ENCODE measurements at regions not wholly inside any gene's neighbourhood (a gene's known extent, or its start where the extent isn't known, plus 50 kb on each side); places are given as distances from the start of the nearest gene placed in this dataset.

- ChIA-PET POLR2A (interaction anchor here (0.8 kb wide), 1 partner anchor 14 kb away, joined by 3 read pairs; no protein-coding TSS in a partner anchor), CTCF (ENCODE audit: low intra/inter-chr PET ratio) (no interaction called here)
- Histone ChIP-seq H3K27ac (ENCODE audit: extremely low read depth, low read depth, low read length) (no peak overlapping the region), H3K4me1 (replicated peaks in 1 of 2; ENCODE audit: control insufficient read depth in 2 of 2, insufficient read depth in 2 of 2, low read length in 2 of 2) (no peaks in the 10 kb centered on the region), H4K20me1 (replicated peaks; ENCODE audit: control insufficient read depth, insufficient read depth, low read length) (no peaks in the 10 kb centered on the region), H3K9me1 (ENCODE audit: control insufficient read depth, insufficient read depth, low read length) (no peaks in the 10 kb centered on the region), H2AFZ (ENCODE audit: low read depth, low read length) (no peak overlapping the region), H3K4me2 (ENCODE audit: insufficient read depth, low read length) (no peak overlapping the region), H3K27me3 (ENCODE audit: control insufficient read depth in 2 of 2, insufficient read depth in 2 of 2, low read length in 2 of 2) (no peaks in the 10 kb centered on the region; a peak in 1 of 5 replicates), H3K9me3 (replicated peaks; ENCODE audit: control insufficient read depth, insufficient read depth, low read depth, low read length) (no peaks in the 10 kb centered on the region), H3K9ac (ENCODE audit: insufficient read depth in 1 of 2, low read depth in 2 of 2, low read length in 2 of 2) (no peak overlapping the region), H3K79me2 (ENCODE audit: control insufficient read depth, insufficient read depth, low read length) (no peaks in the 10 kb centered on the region), H3K4me3 (no peak overlapping the region), H3K36me3 (ENCODE audit: control insufficient read depth, insufficient read depth, low read length) (no peaks in the 10 kb centered on the region)
- in situ Hi-C loops (cut with MboI) (no loop called here), intact Hi-C loops (cut with micrococcal nuclease) (no loop called here)
- no peak for DNase-seq (ENCODE audit: extremely low read depth in 1 of 4, low spot score in 3 of 4)
- WGBS (ENCODE audit: insufficient coverage, low coverage, missing lambda C conversion rate): 0% methylated on average over 5 of the region's 5 CpGs
- no peak for FAIRE-seq
- ATAC-seq: no peak
- BruUV-seq (replicated peaks): no TSS peak
- TF ChIP-seq MLX (CRISPR knock-in tag; conservative IDR thresholded peaks at IDR 0.05) (no peak), HOMEZ (CRISPR knock-in tag; IDR thresholded peaks at IDR 0.05) (no peak), ZBTB40 (IDR thresholded peaks at IDR 0.05) (no peak), ZBTB40 (CRISPR knock-in tag; IDR thresholded peaks at IDR 0.05) (no peak), ZNF311 (CRISPR knock-in tag; IDR thresholded peaks at IDR 0.05) (no peak), JUN (IDR thresholded peaks at IDR 0.05; ENCODE audit: borderline replicate concordance, low read depth, low read length) (no peak), JUN (CRISPR knock-in tag; IDR thresholded peaks at IDR 0.05; ENCODE audit: borderline replicate concordance) (no peak), ZNF431 (CRISPR knock-in tag; IDR thresholded peaks at IDR 0.05) (no peak)
Measured at GRCh38 chr6:104625536-104625935, 234.2 kb downstream of the HACE1 start.
